GM10248 (cell line): ENCODE measurements at regions not wholly inside any gene's neighbourhood (a gene's known extent, or its start where the extent isn't known, plus 50 kb on each side); places are given as distances from the start of the nearest gene placed in this dataset.

Source experiments
- CTCF ChIA-PET: fragments of 300-600 bp; sonication (Branson Sonifier 250); formaldehyde crosslinking; extraction: SDS; loops from one replicate; lab custom pipeline; 2021; ENCODE audit warnings: antibody characterized with exemption; lab: Yijun Ruan, JAX
- POLR2A ChIA-PET: fragments of 350-650 bp; sonication (Branson Sonifier 250); formaldehyde crosslinking; extraction: SDS; loops from one replicate; lab custom pipeline; 2020; ENCODE audit warnings: antibody characterized with exemption; lab: Yijun Ruan, JAX
- DNase-seq: peaks from one replicate; pipeline ENCODE4 v3.0.0; 2012; ENCODE audit errors: extremely low spot score
- TF ChIP-seq, protein P1 (sequence below): IDR thresholded peaks from 2 replicates; pipeline ENCODE4 v1.5.1; 2012; ENCODE audit warnings: mild to moderate bottlenecking, low read depth; ENCODE audit errors: extremely low read depth, missing control alignments, control extremely low read depth

DNA sequence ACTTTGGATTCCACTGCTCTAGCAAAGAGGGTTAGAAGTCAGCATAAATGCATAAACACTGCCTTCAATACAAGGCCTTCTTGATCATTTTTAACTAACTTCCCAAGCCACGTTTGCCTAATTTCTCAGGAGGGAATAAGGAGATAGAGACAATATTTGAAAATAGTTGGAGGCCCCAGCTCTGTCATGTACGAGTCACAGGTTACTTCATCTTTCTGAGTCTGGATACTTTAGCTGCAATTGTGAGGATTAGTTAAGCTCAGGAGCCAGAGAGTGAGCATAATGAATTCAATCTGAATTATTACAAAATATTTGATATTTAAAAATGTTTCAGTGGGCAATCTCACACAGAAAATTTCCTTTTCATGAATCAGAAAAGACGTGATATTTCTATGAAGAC, 298.9 kb downstream of the SHOX2 start:
- ChIA-PET CTCF (interaction anchor here (0.6 to 1.9 kb wide), 3 partner anchors 10 to 19 kb away, joined by 3 to 5 read pairs (median 3); no protein-coding TSS in a partner anchor), POLR2A (no interaction called here)
- TF ChIP-seq, protein P1, sequence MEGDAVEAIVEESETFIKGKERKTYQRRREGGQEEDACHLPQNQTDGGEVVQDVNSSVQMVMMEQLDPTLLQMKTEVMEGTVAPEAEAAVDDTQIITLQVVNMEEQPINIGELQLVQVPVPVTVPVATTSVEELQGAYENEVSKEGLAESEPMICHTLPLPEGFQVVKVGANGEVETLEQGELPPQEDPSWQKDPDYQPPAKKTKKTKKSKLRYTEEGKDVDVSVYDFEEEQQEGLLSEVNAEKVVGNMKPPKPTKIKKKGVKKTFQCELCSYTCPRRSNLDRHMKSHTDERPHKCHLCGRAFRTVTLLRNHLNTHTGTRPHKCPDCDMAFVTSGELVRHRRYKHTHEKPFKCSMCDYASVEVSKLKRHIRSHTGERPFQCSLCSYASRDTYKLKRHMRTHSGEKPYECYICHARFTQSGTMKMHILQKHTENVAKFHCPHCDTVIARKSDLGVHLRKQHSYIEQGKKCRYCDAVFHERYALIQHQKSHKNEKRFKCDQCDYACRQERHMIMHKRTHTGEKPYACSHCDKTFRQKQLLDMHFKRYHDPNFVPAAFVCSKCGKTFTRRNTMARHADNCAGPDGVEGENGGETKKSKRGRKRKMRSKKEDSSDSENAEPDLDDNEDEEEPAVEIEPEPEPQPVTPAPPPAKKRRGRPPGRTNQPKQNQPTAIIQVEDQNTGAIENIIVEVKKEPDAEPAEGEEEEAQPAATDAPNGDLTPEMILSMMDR: no peak
- no peak for DNase-seq

DNA sequence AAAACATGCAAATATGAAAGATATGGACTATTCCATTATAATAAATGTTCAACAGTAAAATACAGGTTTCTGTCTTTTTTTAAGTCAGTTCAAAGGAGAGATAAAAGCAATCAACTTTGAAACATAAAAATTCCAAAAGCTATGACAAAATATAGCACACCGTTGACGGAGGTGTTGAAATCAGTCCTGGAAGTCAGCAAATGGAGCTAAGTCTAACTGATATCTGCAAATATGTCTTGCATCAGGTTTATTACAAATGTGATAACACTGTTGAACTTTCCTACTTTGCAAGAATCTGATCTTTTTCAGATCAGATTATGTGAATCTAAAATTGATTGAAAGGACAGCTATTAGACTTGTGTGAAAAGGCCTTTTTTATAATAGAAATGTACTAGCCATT, 300.7 kb downstream of the SHOX2 start:
- POLR2A ChIA-PET: no interaction called here
- TF ChIP-seq, protein P1: no peak
- no peak for DNase-seq
- CTCF ChIA-PET: interaction anchor here (1.1 to 1.9 kb wide), 4 partner anchors 8 to 29 kb away, joined by 3 to 5 read pairs (median 4); no protein-coding TSS in a partner anchor

DNA sequence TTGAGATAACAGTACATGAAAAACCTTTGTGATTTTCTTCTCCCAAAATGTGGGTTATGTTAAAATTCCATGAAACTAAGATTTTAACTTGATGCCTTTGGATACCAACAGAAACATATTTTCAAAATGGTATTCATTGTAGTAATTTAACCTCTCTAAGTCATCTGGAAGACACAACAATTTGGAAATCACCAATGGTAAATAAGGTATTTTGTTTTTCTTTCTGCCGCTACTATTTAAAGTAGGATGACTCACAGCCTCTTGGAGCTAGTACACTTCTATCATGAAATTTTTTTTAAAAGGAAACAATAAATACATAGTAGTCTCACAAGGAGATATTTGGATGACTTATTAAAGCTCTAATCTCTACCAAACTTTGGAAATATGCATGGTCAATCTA, 291.6 kb upstream of the VEPH1 start:
- CTCF ChIA-PET: no interaction called here
- TF ChIP-seq, protein P1: no peak
- POLR2A ChIA-PET: no interaction called here
- DNase-seq: no peak

DNA sequence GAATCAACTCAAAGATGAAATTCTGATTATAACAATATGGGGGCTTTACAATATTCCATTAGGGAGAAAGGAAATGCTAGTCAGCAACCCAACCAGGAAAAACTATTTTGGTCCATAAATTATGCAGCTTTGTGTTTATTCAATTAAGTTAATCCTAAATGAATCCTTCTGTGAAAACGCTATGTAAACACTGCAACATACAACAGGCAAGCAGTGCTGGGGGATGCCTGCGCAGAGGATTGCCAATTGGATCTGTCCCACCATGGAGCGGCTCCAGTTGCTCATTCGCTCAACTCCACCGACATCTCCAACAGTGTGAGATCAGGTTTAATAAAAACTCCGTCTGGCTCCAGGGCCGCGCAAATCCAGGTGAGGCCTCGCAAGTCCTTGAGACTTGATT, 290.5 kb upstream of the VEPH1 start:
- ChIA-PET POLR2A (no interaction called here), CTCF (interaction anchor here (0.8 kb wide), 1 partner anchor 33 kb away, joined by 3 read pairs; no protein-coding TSS in a partner anchor)
- no peak for DNase-seq
- TF ChIP-seq, protein P1: no peak

DNA sequence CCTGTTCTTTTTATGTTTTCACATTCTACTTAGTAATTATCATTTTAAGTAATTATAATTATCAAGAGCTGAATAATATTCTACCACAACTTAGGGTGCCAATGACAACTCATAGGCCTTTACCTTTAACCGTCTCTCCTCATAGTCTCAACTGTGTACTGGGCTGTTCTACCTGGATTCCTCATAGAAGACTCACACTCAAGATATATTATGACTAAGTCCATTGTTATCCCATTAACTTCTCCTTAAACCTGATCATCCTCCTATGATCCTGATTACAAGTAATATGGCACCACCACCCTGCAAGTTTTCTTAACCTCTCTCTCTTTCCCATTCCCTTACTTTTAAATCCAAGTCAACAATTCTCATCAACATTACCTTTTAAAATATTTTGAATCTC, 285.9 kb upstream of the VEPH1 start:
- TF ChIP-seq, protein P1: no peak
- DNase-seq: no peak
- CTCF ChIA-PET: interaction anchor here (1.6 kb wide), 1 partner anchor 9 kb away, joined by 4 read pairs; no protein-coding TSS in a partner anchor
- POLR2A ChIA-PET: interaction anchor here (0.6 kb wide), 1 partner anchor 787 kb away, joined by 5 read pairs; no protein-coding TSS in a partner anchor

DNA sequence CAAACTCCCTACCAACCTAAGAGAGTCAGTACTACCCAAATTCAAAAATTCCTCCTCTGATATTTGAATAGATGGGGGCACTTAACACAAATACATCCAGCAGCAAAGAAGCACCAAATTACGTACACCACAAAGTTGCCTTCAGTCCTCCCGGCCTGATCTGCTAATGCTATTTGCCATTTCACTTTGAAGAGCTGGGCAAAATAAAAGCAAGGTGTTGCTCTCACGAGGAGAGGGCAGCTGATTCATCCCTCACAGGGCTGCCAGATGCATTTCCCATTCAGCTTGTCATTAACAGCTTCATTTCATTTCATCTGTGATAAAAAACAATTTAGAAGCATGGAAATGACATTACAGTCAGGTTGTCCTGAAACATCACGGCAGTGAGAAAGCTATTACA, 283.4 kb upstream of the VEPH1 start:
- DNase-seq: no peak
- TF ChIP-seq, protein P1: no peak
- ChIA-PET CTCF (interaction anchor here (1.3 to 1.7 kb wide), 2 partner anchors 19 to 22 kb away, joined by 3 to 5 read pairs; no protein-coding TSS in a partner anchor), POLR2A (no interaction called here)
